ENCODE measurements at regions not wholly inside any gene's neighbourhood (a gene's known extent, or its start where the extent isn't known, plus 50 kb on each side); places are given as distances from the start of the nearest gene placed in this dataset.

DNA sequence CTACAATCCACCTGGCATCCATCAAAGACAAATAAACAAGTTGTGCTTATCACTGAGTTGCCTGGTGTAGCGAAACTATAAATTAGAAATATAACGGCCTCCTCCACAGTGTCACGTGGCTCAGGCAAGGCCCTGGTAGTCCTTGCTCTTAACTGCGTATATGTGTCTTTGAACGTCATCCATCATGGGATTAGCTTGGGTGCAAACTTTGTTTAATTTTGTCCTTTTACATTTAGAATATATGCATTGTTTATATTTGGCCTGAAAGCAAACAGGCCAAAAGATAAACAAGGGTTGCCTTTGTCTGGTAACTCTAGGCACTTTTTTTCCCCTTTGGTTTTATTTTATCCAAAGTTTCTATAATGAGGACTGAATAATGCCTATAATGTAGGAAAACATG is 184.9 kb downstream of the KIT start:
- TF ChIP-seq, protein P1, sequence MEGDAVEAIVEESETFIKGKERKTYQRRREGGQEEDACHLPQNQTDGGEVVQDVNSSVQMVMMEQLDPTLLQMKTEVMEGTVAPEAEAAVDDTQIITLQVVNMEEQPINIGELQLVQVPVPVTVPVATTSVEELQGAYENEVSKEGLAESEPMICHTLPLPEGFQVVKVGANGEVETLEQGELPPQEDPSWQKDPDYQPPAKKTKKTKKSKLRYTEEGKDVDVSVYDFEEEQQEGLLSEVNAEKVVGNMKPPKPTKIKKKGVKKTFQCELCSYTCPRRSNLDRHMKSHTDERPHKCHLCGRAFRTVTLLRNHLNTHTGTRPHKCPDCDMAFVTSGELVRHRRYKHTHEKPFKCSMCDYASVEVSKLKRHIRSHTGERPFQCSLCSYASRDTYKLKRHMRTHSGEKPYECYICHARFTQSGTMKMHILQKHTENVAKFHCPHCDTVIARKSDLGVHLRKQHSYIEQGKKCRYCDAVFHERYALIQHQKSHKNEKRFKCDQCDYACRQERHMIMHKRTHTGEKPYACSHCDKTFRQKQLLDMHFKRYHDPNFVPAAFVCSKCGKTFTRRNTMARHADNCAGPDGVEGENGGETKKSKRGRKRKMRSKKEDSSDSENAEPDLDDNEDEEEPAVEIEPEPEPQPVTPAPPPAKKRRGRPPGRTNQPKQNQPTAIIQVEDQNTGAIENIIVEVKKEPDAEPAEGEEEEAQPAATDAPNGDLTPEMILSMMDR (IDR thresholded peaks at IDR 0.05) = no peak
- TF ChIP-seq POLR2AphosphoS5 (IDR thresholded peaks at IDR 0.05; ENCODE audit: low read depth, low read length) (no peak), SIN3A (IDR thresholded peaks at IDR 0.05; ENCODE audit: borderline replicate concordance, insufficient read depth, low read depth, low read length) (no peak), TCF7L2 (IDR thresholded peaks at IDR 0.05; ENCODE audit: low read depth, low read length) (no peak)
- TF ChIP-seq, protein P2, sequence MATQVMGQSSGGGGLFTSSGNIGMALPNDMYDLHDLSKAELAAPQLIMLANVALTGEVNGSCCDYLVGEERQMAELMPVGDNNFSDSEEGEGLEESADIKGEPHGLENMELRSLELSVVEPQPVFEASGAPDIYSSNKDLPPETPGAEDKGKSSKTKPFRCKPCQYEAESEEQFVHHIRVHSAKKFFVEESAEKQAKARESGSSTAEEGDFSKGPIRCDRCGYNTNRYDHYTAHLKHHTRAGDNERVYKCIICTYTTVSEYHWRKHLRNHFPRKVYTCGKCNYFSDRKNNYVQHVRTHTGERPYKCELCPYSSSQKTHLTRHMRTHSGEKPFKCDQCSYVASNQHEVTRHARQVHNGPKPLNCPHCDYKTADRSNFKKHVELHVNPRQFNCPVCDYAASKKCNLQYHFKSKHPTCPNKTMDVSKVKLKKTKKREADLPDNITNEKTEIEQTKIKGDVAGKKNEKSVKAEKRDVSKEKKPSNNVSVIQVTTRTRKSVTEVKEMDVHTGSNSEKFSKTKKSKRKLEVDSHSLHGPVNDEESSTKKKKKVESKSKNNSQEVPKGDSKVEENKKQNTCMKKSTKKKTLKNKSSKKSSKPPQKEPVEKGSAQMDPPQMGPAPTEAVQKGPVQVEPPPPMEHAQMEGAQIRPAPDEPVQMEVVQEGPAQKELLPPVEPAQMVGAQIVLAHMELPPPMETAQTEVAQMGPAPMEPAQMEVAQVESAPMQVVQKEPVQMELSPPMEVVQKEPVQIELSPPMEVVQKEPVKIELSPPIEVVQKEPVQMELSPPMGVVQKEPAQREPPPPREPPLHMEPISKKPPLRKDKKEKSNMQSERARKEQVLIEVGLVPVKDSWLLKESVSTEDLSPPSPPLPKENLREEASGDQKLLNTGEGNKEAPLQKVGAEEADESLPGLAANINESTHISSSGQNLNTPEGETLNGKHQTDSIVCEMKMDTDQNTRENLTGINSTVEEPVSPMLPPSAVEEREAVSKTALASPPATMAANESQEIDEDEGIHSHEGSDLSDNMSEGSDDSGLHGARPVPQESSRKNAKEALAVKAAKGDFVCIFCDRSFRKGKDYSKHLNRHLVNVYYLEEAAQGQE (IDR thresholded peaks at IDR 0.05; ENCODE audit: insufficient read depth in 1 of 2, low read depth in 2 of 2, low read length in 1 of 2) = no peak

All from Panc1 (cell line).